ENCODE measurements at regions not wholly inside any gene's neighbourhood (a gene's known extent, or its start where the extent isn't known, plus 50 kb on each side); places are given as distances from the start of the nearest gene placed in this dataset.
"Not testable (repeated sequence)": the region's sequence is repeated elsewhere in the genome, so short reads cannot be mapped to it uniquely, and the experiment has no call there.

DNA sequence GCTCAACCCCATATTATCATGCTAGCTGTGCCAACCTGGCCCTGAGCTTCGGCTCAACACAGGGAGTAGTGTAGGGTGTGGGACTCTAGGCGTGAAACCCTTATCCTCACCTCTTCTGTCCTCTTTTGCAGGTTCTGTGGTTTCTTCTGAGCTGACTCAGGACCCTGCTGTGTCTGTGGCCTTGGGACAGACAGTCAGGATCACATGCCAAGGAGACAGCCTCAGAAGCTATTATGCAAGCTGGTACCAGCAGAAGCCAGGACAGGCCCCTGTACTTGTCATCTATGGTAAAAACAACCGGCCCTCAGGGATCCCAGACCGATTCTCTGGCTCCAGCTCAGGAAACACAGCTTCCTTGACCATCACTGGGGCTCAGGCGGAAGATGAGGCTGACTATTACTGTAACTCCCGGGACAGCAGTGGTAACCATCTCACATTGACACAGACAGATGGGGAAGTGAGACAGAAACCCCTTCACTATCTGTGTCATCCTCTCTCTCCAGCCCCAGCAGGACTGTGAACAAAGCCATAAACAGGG, 76.4 kb downstream of the GGTLC2 start:
- H3K36me3 ChIP-seq, result no peaks in the 10 kb centered on the region
- H3K4me3 ChIP-seq, result no peak overlapping the region
- DNase-seq (no peak), ATAC-seq (peak; percentile 77 to 90)
- peak overlapping the region; percentile 59 for H3K27ac ChIP-seq
- TF ChIP-seq, protein P1, sequence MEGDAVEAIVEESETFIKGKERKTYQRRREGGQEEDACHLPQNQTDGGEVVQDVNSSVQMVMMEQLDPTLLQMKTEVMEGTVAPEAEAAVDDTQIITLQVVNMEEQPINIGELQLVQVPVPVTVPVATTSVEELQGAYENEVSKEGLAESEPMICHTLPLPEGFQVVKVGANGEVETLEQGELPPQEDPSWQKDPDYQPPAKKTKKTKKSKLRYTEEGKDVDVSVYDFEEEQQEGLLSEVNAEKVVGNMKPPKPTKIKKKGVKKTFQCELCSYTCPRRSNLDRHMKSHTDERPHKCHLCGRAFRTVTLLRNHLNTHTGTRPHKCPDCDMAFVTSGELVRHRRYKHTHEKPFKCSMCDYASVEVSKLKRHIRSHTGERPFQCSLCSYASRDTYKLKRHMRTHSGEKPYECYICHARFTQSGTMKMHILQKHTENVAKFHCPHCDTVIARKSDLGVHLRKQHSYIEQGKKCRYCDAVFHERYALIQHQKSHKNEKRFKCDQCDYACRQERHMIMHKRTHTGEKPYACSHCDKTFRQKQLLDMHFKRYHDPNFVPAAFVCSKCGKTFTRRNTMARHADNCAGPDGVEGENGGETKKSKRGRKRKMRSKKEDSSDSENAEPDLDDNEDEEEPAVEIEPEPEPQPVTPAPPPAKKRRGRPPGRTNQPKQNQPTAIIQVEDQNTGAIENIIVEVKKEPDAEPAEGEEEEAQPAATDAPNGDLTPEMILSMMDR (IDR thresholded peaks at IDR 0.05), result no peak
- no peaks in the 10 kb centered on the region for H3K27me3 ChIP-seq (ENCODE audit: low read depth)
- intact Hi-C loops (cut with DNase I), result no loop called here
- H3K9me3 ChIP-seq, result no peaks in the 10 kb centered on the region
- H3K4me1 ChIP-seq, result peaks cover 12% of the 10 kb centered on the region

DNA sequence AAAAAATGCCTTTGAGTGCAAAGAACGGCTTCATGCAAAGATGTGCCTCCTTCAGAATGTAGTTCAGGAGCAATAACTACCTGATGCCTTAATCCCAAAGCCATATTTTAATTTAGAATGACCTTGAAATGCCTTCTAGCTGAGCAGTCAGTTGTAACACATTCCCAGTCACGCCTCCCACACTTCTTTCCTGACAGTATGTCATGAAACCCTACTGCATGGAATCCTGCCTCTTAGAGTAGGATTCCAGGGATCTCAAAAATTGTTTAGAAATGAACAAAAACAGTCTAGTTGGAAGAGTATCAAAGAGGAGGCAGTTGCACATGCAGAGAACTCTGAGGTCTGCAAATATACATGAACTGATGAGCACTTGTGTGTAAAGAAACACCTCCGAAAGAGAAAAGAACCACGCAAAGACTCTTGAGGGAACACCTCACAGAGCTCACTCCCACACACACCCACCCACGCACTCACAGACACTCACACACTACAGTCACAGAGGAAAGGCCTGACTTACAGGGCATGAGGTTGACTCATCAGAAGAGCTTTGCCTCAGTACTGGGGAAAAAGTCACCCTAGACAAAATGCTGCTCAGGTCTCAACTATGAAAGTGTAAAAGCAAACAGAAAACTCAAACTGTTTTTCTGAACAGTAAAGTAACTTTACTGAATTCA, 77.4 kb downstream of the GGTLC2 start:
- intact Hi-C loops (cut with DNase I), result no loop called here
- peak; percentile 73 for DNase-seq
- H3K27ac ChIP-seq, result peak overlapping the region; percentile 59

DNA sequence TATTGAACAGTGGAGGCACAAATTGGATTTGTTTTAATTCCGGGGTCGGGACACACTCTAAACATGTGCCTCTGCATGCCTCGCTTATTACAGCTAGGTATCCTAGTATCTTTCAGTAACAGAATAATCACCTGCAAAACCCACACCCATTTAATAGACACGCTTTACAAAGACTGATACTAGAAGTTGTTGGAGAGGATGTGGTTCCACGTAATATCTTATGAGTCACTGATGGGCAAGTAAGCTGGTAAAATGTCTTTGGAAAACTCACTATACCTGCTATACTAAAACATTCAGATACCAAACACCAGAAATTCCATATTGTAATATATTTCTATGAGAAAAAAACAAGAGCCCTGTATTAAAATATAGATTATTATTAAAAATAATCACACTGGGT, 84.0 kb downstream of the GGTLC2 start:
- TF ChIP-seq, protein P1 (IDR thresholded peaks at IDR 0.05), result no peak
- Histone ChIP-seq H3K27ac (no peak overlapping the region), H3K9me3 (no peaks in the 10 kb centered on the region), H3K4me3 (no peak overlapping the region), H3K36me3 (no peaks in the 10 kb centered on the region), H3K27me3 (ENCODE audit: low read depth) (peaks cover 3% of the 10 kb centered on the region), H3K4me1 (no peaks in the 10 kb centered on the region)
- no peak for DNase-seq
- intact Hi-C loops (cut with DNase I), result no loop called here
- ATAC-seq, result no peak

More for the DNA sequence above, 77.4 kb downstream of the GGTLC2 start:
- Histone ChIP-seq H3K36me3 (no peaks in the 10 kb centered on the region), H3K4me3 (no peak overlapping the region), H3K9me3 (no peaks in the 10 kb centered on the region), H3K4me1 (peaks cover 12% of the 10 kb centered on the region), H3K27me3 (ENCODE audit: low read depth) (no peaks in the 10 kb centered on the region)
- TF ChIP-seq, protein P1 (IDR thresholded peaks at IDR 0.05), result no peak
- ATAC-seq, result peak; percentile 61 to 71

DNA sequence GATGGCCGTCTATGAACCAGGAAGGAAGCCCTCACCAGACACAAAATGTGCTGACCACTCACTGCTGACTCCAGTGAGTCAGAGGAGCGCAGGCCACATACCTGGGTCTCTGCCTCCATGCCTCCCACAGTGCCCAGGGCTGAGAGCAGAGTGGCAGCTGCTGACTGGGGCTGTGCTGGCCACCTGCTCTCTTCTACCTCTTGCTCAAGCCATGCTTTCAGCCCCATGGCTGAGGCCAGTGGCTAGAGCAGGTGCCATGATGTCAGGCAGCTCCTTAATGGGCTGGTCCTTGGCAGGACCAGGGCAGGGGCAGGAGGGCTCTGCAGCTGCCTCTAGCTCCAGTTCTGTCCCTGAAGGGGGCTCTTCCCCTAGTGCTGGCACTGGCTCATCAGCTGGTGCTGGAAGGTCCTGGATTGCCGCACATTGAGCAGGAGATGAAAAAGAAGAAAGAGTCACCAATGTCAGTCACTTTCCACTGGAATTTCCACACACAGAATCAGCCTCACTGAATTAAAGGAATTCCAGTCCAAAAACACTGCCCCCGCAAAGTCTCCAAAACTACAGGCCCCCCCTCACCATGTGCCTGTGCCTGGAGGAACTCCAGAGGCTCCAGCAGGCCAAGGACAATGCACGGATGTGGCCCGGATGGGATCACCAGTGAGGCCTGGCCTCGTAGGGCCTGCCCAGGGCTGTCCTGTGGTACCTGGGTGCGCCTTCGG, 86.4 kb downstream of the GGTLC2 start:
- Histone ChIP-seq H3K36me3 (no peaks in the 10 kb centered on the region), H3K4me1 (no peaks in the 10 kb centered on the region), H3K27me3 (ENCODE audit: low read depth) (peaks cover 3% of the 10 kb centered on the region), H3K27ac (no peak overlapping the region), H3K4me3 (no peak overlapping the region), H3K9me3 (no peaks in the 10 kb centered on the region)
- intact Hi-C loops (cut with DNase I), result no loop called here
- peak in 1 of 2 donors; percentile 32 for ATAC-seq
- DNase-seq, result no peak
- TF ChIP-seq, protein P1 (IDR thresholded peaks at IDR 0.05), result no peak

DNA sequence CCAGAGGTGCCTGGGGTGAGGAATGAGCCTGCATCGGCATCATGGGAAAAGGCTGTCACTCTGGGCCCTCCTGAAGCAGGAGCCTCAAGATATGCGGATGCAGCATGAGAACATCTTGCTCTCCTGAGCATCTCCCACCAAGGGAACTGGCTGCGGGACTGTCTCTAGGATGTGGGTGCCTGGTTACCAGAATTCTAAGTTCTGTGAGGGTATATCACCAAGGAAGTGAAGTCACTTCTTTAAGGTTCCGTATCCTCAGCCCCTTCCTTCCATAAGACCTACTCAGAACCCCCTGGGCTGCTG, 86.9 kb downstream of the GGTLC2 start:
- Histone ChIP-seq H3K36me3 (no peaks in the 10 kb centered on the region), H3K4me1 (no peaks in the 10 kb centered on the region), H3K4me3 (no peak overlapping the region), H3K27ac (no peak overlapping the region), H3K9me3 (no peaks in the 10 kb centered on the region), H3K27me3 (ENCODE audit: low read depth) (peaks cover 3% of the 10 kb centered on the region)
- no peak for DNase-seq
- intact Hi-C loops (cut with DNase I), result no loop called here
- TF ChIP-seq, protein P1 (IDR thresholded peaks at IDR 0.05), result no peak
- no peak for ATAC-seq

DNA sequence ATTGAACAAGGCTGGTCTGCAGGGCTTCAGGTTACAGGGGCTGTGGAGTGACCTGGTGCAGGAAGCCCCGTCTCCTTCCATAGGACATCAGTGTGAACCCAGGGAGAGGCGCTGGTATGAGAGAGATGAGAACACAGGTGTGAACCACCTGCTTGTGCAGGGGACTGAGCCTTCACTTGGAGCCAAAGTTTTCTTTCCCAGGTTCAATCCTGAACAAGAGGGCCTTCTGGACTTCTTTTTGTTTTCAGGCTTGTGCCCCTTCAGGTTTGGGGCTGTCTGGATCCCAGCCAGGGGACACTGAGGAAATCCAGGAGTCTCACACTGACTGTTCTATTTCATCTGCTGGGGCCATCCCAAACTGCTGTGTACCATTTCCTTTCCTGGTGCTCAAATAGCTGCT, 88.6 kb downstream of the GGTLC2 start:
- H3K9me3 ChIP-seq; ATAC-seq; DNase-seq; H3K4me1 ChIP-seq; H3K36me3 ChIP-seq; H3K4me3 ChIP-seq; H3K27ac ChIP-seq; H3K27me3 ChIP-seq (ENCODE audit: low read depth); intact Hi-C loops (cut with DNase I): not testable (repeated sequence)
